MV-4-11 (cell line): ENCODE measurements at regions not wholly inside any gene's neighbourhood (a gene's known extent, or its start where the extent isn't known, plus 50 kb on each side); places are given as distances from the start of the nearest gene placed in this dataset.
"Not testable (repeated sequence)": the region's sequence is repeated elsewhere in the genome, so short reads cannot be mapped to it uniquely, and the experiment has no call there.

ENCODE experiments used
- DNase-seq: peaks from one replicate; lab custom pipeline; 2025; lab: John Stamatoyannopoulos, UW

DNA sequence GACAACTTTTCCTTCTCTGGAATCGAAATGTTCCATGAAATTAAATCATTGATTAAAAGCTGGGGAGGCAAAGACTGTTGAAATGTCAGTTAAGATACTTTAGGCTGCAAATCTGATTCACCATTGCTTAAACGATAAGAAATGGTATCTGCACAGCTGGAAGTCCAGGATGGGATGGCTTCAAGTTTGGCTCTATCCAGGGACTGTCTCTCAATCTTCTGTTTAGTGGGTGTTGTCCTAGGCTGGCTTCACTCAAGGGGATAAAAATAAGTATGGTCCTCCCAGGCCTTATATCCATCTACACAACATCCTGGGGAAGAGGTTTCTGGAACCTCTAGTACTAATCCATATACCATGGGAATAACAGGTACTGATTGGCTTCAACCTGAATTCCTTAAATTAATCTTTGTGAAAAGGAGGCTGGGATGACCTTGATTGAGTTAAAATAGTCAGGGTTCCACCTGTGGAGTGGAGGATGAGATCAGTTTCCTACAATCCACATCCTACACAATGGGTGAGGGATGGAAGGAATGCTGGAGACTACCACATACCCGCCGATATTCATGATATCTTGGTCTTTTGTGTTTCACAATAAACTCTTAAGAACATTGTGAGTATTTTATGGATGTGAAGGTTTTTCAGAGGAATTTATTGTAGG lies 156.0 kb upstream of the L3MBTL4 start:
- no peak for DNase-seq

DNA sequence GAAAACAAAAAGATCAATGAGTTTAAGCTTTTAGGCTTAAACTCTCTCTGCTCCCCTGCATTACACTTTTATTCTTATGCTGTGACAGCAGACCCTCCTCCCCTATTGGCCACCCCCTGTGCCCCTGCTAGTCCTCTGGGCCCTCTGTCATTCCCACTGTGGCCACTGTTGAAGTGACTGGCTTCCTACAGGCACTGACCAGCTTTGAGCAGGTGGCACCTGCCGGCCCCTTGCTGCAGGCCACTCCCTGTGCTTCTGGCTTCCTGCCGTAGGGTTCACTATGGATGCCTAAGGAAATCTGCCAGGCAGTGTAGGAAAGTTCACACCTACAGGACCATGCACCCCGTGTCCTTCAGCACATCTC lies 156.5 kb upstream of the L3MBTL4 start:
- DNase-seq: no peak

DNA sequence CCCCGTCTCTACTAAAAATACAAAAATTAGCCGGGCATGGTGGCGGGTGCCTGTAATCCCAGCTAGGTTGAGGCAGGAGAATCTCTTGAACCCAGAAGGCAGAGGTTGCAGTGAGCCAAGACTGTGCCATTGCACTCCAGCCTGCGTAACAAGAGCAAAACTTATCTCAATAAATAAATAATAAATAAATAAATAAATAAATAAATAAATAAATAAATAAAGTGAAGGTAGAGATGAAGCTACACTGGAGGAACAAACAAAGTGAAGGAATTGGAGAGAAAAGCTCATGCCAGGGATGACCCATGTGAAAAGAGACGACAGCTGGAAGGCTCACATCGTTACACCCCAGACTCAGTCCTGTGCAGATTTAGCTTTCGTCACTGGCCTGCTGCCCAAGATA lies 157.3 kb upstream of the ARHGAP28 start:
- DNase-seq: not testable (repeated sequence)

- no peak for DNase-seq
Measured at GRCh38 chr18:6574631-6575030, 154.9 kb upstream of the ARHGAP28 start.

- DNase-seq: no peak
Measured at GRCh38 chr18:6575908-6576307, 153.6 kb upstream of the ARHGAP28 start.

DNA sequence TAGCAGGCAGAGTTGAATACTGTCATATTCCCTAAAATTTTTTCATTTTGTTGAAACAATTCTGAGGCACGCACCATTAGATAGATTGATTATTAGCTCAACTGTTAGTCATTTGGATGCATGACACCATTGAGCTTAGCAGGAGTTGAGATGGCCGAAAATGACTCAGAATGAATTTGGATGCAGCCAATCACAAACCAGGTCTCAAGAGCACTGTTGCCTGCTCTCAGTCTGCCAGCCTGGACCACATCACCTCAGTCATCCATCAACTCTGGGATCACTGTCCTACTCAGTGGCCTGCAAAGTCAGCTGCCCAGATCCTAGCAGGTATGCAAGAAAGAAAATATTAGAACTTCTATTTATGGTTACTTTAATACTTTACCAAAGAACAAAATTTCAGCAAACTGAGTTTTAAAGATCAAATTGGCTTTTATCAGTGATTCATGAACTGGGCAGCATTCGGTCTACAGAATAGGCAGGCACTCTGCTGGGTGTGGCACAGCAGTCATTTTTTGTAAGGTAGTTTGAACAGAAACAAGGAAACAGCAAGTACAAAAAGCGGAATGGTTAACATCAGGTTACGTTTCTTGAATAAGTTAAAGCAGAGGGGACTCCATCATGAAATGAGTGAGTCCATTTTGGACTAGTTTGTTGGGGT lies 152.7 kb upstream of the ARHGAP28 start:
- no peak for DNase-seq

DNA sequence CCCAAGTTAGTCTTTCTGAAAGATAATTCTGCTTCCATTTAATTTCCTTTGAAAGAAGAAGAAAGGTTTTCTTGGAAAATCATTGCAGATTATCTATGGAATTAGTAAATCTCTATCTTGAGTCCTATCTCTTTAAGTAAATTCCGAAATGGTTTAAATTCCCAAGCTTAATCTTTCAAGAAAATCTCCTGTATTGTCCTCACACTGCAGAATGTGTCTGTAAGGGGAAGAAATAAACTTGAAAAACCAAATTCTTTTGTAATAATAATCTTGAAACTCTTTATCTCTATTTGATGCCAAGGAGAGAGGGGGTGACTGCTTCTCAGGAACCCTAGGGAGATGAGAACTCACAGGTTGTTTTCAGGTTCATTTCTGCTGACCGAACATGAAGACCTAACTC lies 150.8 kb upstream of the ARHGAP28 start:
- no peak for DNase-seq

DNA sequence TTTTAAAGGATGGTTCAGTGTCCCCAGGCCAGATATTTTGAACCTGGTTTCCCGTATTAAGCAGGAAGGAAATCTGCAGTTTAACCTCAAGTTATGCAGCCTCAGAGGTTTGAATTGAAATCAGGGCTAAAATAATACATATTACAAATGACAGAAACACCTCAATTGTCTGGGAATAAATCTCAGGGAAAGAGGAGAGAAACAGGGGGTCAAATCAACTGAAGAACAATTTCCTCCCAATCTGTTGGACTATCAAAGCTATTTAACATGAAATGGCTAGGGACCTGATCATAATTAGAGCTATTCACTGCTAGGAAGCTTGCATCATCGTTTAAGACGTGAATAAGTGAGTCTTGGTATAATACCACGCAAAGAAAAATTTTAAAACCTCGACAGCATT lies 150.0 kb upstream of the ARHGAP28 start:
- no peak for DNase-seq

DNA sequence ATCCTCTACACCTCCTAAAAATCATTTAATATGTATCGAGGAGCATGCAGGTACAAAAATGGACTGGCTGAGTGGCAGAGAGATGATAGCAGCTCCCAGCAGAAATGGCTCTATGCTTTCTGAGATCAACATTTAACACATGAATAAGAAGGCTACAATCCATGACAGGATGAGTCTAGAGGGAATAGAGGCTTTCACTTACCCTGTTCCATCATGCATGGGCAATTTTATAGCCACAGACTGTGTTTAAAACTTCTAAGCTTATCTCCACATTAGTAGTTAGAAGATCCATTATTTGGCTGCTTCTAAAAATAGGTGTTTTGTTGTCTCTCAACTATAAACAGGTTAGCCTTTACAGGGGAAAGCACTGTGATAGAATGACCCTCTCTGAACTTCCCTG lies 149.1 kb upstream of the ARHGAP28 start:
- no peak for DNase-seq

DNA sequence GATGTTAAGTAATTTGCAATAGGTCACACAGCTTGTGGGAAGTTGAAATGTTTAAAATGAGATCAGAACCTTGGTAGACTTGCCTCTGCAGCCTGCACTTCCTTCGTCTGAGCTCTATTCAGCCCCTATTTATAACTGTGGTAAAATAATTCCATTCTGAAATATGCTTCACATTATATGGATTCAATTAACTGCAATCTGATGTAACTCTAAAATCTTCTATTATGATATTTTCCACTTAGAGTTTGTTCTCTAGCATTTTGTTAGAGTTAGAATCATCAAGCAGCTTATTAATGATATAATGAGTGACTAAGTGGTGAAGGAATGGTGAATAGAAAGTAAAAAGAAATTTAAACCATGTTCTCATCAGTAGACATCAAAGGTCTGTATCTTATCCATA lies 139.6 kb upstream of the ARHGAP28 start:
- DNase-seq: no peak

GRCh38 chr18:6590326-6590725 lies 139.2 kb upstream of the ARHGAP28 start:
- DNase-seq: no peak

DNA sequence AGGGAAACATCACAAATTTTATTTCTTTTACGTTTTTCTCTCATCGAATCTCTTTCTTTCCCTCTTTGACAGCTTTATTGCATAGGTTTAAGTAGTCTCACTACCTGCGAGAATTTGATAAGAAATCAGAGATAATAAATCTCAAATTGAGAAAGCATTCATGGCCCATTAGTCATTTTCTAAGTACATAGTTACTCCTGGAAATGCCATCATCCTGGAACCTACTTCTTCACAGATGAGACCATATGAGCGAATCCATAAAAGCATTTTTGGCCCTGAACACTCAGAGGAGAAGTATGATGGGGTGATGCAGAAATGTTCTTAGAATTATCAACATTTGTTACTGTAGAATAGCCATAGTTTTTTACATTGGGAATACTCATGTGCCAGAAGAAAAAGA lies 138.0 kb upstream of the ARHGAP28 start:
- no peak for DNase-seq

DNA sequence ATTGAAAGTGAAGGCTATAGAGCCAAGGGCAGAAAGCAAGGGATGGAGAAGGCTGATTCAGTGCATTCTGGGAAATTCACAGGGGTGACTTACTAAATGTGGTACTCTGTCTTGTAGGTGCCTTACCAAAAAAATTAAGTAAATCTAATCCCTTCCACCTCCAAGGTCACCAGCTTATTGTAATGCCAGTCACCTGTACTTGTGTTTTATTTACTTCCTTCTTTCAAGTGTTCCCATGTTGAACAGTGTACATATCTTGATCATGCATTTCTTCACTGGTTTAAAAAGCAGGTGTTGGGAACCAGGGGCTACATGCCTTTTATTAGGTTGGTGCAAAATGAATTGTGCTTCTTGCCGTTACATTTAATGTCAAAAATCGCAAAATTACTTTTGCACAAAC lies 137.0 kb upstream of the ARHGAP28 start:
- no peak for DNase-seq

DNA sequence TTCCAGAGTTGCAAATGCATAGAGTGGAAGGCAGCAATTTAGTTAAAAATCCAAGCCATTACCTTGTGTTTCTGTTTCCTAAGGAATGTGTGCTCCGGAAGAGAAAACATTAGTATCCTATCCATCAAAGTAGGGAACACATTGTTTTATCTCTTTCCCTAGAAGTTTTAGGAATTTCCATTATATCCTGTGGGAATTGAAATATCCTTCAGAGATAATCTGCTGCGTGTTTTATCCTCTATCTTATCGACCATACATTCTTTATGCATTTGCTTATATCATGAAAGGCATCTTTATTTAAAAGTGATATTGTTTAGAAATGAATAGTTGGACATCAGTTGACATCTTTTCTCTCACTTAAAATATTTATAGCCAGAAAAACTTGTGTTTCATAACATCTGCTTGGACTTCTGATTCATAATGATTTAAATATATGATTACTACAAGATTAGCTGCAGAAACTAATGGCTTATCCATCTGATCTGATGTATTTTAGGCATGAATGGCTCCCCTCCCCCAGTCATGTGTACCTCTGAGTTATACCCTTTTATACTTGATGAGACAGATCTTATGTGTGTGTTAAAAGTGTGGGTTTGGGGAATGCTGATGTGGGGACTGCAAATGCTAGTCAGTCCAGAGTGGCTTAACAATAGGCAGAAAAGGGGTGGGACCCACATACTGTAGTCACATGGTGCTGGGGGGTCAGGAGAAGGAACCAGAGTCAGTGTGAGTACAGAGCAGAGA lies 136.2 kb upstream of the ARHGAP28 start:
- DNase-seq: no peak

- DNase-seq: no peak
Measured at GRCh38 chr18:6595666-6596065, 133.8 kb upstream of the ARHGAP28 start.

GRCh38 chr18:6598657-6599056 lies 130.9 kb upstream of the ARHGAP28 start:
- DNase-seq: no peak

- DNase-seq: no peak
Measured at GRCh38 chr18:6600667-6601167, 128.8 kb upstream of the ARHGAP28 start.

DNA sequence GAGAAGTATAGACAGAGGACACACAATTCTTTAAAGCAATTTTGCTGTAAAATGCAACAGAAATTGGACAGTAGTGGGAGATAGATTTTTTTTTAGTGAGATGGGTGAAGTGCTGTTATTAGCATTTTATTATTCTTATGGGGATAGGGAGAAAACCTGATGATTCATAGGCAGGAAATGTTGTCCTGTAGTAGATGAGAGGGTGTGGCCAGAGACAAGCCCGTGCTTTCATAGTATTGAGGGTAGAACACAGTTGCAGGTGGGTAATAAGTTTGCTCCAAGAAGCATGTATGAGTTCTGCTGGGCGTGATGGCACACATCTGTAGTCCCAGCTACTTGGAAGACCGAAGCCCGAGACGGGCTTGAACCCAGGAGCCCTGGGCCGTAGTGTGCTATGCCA lies 128.3 kb upstream of the ARHGAP28 start:
- no peak for DNase-seq

- no peak for DNase-seq
Measured at GRCh38 chr18:6602365-6602764, 127.2 kb upstream of the ARHGAP28 start.

DNA sequence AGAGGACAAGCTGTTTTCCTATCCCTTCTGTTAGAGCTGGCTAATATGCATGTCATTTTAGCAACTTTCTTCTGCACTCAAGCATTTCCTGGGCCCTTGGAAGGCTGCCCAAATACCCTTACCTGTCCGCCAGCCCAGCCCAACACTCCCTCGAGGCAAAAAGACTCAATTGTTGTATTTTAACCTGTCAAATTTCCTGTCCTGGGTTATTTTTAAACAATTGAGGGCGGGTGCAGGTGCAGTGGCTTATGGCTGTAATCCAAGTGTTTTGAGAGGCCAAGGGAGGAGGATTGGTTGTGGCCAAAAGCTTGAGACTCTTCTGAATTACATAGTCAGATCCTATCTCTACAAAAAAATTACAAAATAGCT lies 125.0 kb upstream of the ARHGAP28 start:
- DNase-seq: no peak

DNA sequence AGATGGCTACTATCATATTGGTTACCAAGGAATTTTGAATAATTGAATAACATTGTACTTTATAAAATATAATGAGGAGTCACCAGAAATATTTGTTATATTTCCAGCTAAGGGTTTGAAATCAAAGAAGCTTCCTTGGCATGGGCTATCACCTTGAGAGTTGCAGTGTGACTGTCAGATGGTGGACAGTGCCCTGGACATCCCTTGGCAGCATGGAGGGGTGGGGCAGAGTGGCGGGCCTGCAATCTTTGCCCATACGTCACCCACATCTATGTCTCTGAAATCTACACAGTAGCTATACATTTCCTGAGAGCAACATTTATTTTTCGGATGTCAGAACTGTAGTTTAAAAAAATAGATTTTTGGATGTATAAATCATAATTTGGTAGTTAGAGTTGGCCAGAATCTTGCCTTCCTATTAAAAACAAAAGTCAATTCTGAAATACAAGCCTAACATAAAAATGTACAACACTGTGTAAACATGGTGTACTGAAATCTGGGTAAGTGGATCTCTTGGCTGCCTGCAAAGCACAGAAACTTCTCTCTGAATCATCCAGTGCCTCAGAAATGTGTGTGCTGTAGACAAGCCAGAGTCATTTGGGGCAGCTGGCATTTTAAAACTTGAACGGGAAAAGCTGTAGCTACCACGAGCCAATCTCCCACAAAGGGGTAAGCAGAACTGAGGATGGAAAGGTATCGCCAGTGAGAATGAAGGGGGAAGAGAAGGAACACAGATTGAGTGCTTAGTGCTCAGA lies 124.2 kb upstream of the ARHGAP28 start:
- DNase-seq: no peak

DNA sequence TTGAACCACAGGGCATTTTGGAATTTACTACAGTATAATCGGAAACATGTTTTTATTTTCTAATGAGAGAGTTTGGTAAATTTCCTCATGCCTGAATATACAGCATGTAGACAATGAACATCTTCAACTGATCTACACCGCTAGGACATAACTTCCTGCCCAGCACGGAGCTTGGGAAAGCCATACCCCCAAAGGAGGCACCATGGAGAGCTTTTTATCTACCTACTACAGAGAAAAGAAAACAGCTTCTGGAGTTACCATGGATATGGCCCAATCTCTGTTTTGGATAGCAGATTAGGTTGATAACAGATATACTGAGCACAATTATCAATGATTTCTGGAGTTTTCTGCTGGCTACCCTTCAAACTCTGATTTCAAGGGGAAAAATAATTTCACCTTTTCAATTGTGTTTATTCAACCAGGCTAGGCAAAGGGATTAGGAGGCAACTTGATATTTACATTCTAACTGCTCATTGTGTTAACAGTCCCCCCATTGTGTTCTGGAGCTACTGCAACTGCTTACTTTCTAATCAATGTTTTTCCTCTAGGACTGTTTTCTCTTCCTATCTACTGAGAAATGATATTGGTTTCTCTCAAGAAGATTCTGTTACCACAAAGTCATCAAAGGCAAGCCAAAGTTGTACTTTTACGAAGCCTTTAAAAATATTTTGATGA lies 123.0 kb upstream of the ARHGAP28 start:
- no peak for DNase-seq
